Mammary epithelial cell (primary cell): ENCODE measurements at regions not wholly inside any gene's neighbourhood (a gene's known extent, or its start where the extent isn't known, plus 50 kb on each side); places are given as distances from the start of the nearest gene placed in this dataset.
A peak's percentile ranks its signal among the peaks of the same experiment; 100 is the strongest.

Experiments used
- EZH2 ChIP-seq: IDR thresholded peaks from 2 replicates; pipeline ENCODE4 v1.6.1; 2012; ENCODE audit warnings: low read length, inconsistent platforms, borderline replicate concordance
- TF ChIP-seq, protein P1 (sequence below), 2 donors: IDR thresholded peaks in 1 of 2; conservative IDR thresholded peaks in 1 of 2; 2 replicates each; pipeline ENCODE4 v1.5.1; 2011 to 2012; ENCODE audit warnings: inconsistent platforms in 2 of 2, low read length in 2 of 2, mild to moderate bottlenecking in 2 of 2, control low read depth in 1 of 2, low read depth in 1 of 2; ENCODE audit not compliant: insufficient read depth in 1 of 2; ENCODE audit errors: extremely low read depth in 1 of 2

DNA sequence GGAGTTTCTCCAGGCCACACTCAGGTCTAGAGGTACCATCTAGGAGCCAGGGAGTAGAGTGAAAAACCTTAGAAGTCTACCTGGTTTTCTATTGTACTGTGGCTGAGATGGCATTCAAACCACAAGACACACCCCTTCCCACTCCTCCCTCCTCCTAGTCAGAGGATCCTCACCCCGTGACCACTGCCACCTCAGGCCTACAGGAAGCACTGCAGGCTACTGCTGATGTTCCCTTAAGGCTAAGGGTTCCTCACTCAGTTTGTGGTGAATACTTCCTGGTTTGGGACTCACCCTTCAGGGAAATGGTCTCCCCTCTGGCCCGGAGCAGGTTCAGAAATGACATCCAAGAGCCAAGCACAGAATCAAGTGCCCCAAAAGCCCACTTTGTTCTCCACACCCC is 1293.9 kb downstream of the JRKL start:
- TF ChIP-seq, protein P1, sequence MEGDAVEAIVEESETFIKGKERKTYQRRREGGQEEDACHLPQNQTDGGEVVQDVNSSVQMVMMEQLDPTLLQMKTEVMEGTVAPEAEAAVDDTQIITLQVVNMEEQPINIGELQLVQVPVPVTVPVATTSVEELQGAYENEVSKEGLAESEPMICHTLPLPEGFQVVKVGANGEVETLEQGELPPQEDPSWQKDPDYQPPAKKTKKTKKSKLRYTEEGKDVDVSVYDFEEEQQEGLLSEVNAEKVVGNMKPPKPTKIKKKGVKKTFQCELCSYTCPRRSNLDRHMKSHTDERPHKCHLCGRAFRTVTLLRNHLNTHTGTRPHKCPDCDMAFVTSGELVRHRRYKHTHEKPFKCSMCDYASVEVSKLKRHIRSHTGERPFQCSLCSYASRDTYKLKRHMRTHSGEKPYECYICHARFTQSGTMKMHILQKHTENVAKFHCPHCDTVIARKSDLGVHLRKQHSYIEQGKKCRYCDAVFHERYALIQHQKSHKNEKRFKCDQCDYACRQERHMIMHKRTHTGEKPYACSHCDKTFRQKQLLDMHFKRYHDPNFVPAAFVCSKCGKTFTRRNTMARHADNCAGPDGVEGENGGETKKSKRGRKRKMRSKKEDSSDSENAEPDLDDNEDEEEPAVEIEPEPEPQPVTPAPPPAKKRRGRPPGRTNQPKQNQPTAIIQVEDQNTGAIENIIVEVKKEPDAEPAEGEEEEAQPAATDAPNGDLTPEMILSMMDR (conservative IDR thresholded peaks at IDR 0.05 in 1 of 2, IDR thresholded peaks at IDR 0.05 in 1 of 2; ENCODE audit: extremely low read depth in 1 of 2, insufficient read depth in 1 of 2, low read depth in 1 of 2, low read length in 2 of 2), result peak; percentile 19 to 36
- no peak for TF ChIP-seq EZH2
